Loucy (cell line): ENCODE measurements at regions not wholly inside any gene's neighbourhood (a gene's known extent, or its start where the extent isn't known, plus 50 kb on each side); places are given as distances from the start of the nearest gene placed in this dataset.

Source experiments
- H2AFZ ChIP-seq: fragments of 200-600 bp; sonication (generic); 2 replicates; pipeline ENCODE4 v1.6.0; 2016; ENCODE audit warnings: antibody characterized with exemption, mild to moderate bottlenecking, low read length, moderate library complexity
- H3F3A ChIP-seq: fragments of 200-600 bp; 2 replicates; pipeline ENCODE4 v1.6.0; 2016; ENCODE audit warnings: antibody characterized with exemption, low read depth, mild to moderate bottlenecking
- H3K27me3 ChIP-seq: fragments of 200-600 bp; sonication (generic); 2 replicates; pipeline ENCODE4 v1.6.1; 2014; ENCODE audit warnings: low read length, mild to moderate bottlenecking; ENCODE audit not compliant: insufficient read depth, poor library complexity, severe bottlenecking
- H3K36me3 ChIP-seq: fragments of 200-600 bp; sonication (generic); 2 replicates; pipeline ENCODE4 v1.6.1; 2016; ENCODE audit warnings: low read length; ENCODE audit not compliant: insufficient read depth
- H3K4me1 ChIP-seq: fragments of 200-600 bp; sonication (generic); 2 replicates; pipeline ENCODE4 v1.5.1; 2014; ENCODE audit warnings: low read length, mild to moderate bottlenecking; ENCODE audit not compliant: insufficient read depth, poor library complexity, severe bottlenecking
- H3K4me2 ChIP-seq: fragments of 200-600 bp; sonication (generic); 2 replicates; pipeline ENCODE4 v1.6.0; 2014; ENCODE audit warnings: antibody characterized with exemption, low read length, low read depth, mild to moderate bottlenecking; ENCODE audit not compliant: poor library complexity, severe bottlenecking
- H3K4me3 ChIP-seq: fragments of 200-600 bp; sonication (generic); 2 replicates; pipeline ENCODE4 v1.5.1; 2014; ENCODE audit warnings: low read length, mild to moderate bottlenecking, mixed read lengths; ENCODE audit not compliant: poor library complexity, severe bottlenecking
- H3K79me2 ChIP-seq: fragments of 200-600 bp; sonication (generic); 2 replicates; pipeline ENCODE4 v1.6.1; 2014; ENCODE audit warnings: low read length; ENCODE audit not compliant: insufficient read depth
- H3K9ac ChIP-seq: fragments of 200-600 bp; sonication (generic); 2 replicates; pipeline ENCODE4 v1.6.0; 2014; ENCODE audit warnings: mild to moderate bottlenecking, low read depth, low read length, moderate library complexity; ENCODE audit not compliant: poor library complexity, severe bottlenecking
- H3K9me2 ChIP-seq: fragments of 200-600 bp; sonication (generic); replicated peaks from 2 replicates; pipeline ENCODE4 v1.6.1; 2016; ENCODE audit warnings: low read depth, low read length, mixed read lengths
- H3K9me3 ChIP-seq: fragments of 200-600 bp; sonication (generic); 2 replicates; pipeline ENCODE4 v1.6.1; 2014; ENCODE audit warnings: mild to moderate bottlenecking, antibody characterized with exemption, low read length, low read depth; ENCODE audit not compliant: insufficient read depth
- H4K20me1 ChIP-seq: fragments of 200-600 bp; sonication (generic); 2 replicates; pipeline ENCODE4 v1.6.0; 2014; ENCODE audit warnings: antibody characterized with exemption, low read length, mild to moderate bottlenecking; ENCODE audit not compliant: insufficient read depth, poor library complexity, severe bottlenecking
- EZH2phosphoT487 ChIP-seq: fragments of 200-600 bp; IDR thresholded peaks from 2 replicates; pipeline ENCODE4 v1.6.1; 2018; ENCODE audit warnings: antibody characterized with exemption, mild to moderate bottlenecking, moderate library complexity, borderline replicate concordance
- TF ChIP-seq, protein P1 (sequence below): fragments of 200-600 bp; sonication (generic); conservative IDR thresholded peaks from 2 replicates; pipeline ENCODE4 v1.5.1; 2014; ENCODE audit warnings: mild to moderate bottlenecking, antibody characterized with exemption, low read length

GRCh38 chr1:4047666-4048065 lies 147.6 kb upstream of the C1orf174 start:
- H3F3A ChIP-seq = no peaks in the 10 kb centered on the region
- H3K9me3 ChIP-seq = no peaks in the 10 kb centered on the region
- H3K4me3 ChIP-seq = peak overlapping the region; percentile 56
- no peaks in the 10 kb centered on the region for H3K36me3 ChIP-seq
- no peak overlapping the region for H2AFZ ChIP-seq
- no peaks in the 10 kb centered on the region for H3K79me2 ChIP-seq
- H4K20me1 ChIP-seq = no peaks in the 10 kb centered on the region
- TF ChIP-seq, protein P1, sequence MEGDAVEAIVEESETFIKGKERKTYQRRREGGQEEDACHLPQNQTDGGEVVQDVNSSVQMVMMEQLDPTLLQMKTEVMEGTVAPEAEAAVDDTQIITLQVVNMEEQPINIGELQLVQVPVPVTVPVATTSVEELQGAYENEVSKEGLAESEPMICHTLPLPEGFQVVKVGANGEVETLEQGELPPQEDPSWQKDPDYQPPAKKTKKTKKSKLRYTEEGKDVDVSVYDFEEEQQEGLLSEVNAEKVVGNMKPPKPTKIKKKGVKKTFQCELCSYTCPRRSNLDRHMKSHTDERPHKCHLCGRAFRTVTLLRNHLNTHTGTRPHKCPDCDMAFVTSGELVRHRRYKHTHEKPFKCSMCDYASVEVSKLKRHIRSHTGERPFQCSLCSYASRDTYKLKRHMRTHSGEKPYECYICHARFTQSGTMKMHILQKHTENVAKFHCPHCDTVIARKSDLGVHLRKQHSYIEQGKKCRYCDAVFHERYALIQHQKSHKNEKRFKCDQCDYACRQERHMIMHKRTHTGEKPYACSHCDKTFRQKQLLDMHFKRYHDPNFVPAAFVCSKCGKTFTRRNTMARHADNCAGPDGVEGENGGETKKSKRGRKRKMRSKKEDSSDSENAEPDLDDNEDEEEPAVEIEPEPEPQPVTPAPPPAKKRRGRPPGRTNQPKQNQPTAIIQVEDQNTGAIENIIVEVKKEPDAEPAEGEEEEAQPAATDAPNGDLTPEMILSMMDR = no peak
- TF ChIP-seq EZH2phosphoT487 = no peak
- H3K9me2 ChIP-seq = no peaks in the 10 kb centered on the region
- H3K4me2 ChIP-seq = peak overlapping the region; percentile 69
- H3K4me1 ChIP-seq = peaks cover 51% of the 10 kb centered on the region
- no peaks in the 10 kb centered on the region for H3K27me3 ChIP-seq
- H3K9ac ChIP-seq = peak overlapping the region; percentile 63

DNA sequence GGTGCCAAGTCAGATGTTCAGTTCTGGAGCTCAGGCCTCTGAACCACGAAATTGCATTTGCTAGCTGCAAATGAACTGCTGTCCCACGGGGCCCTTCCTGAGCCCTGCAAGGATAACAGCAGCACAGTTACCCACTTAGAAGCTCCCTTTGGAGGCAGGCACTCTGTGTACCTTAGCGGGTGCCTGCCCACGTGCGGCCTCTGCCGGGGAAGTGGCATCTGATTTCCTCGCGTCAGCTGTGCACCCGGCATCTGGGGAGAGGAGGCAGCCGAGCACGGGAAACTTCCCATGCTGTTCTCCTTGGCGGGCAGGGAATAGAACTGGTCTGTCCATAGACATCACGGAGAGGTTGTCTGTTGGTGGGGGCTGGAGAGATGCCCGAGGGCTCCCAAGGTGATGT lies 148.0 kb upstream of the C1orf174 start:
- Histone ChIP-seq H2AFZ (no peak overlapping the region), H3K9ac (peak overlapping the region; percentile 63), H3K9me3 (no peaks in the 10 kb centered on the region), H3K79me2 (no peaks in the 10 kb centered on the region), H3K9me2 (no peaks in the 10 kb centered on the region), H3K36me3 (no peaks in the 10 kb centered on the region), H3K4me1 (peaks cover 51% of the 10 kb centered on the region), H3K4me2 (peak overlapping the region; percentile 69), H3K4me3 (no peak overlapping the region), H3F3A (no peaks in the 10 kb centered on the region), H3K27me3 (no peaks in the 10 kb centered on the region), H4K20me1 (no peaks in the 10 kb centered on the region)
- TF ChIP-seq, protein P1 = no peak
- TF ChIP-seq EZH2phosphoT487 = no peak

DNA sequence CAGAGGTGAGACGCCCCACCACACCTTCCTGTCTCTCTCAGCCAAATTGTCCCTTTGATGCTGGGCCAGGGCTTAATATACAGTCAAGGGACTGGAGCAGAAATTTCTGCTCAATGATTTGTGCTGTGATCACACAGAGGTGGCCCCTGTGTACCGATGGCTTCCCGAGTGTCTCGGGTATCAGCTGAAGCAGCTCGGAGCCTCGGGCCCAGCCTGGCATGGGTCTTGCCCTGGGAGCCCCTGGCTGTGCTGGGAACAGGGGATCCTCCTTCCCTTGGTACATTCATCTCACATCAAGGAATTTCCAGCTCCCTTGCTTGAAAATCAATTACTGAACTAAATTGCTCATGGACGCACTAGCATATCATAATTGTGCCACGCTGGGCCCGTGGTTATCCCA lies 148.8 kb upstream of the C1orf174 start:
- Histone ChIP-seq H3K9me2 (no peaks in the 10 kb centered on the region), H3K4me3 (no peak overlapping the region), H3K4me2 (no peak overlapping the region), H3K9ac (peak overlapping the region; percentile 63), H2AFZ (no peak overlapping the region), H4K20me1 (no peaks in the 10 kb centered on the region), H3K4me1 (peaks cover 51% of the 10 kb centered on the region), H3K27me3 (no peaks in the 10 kb centered on the region), H3K36me3 (no peaks in the 10 kb centered on the region), H3K79me2 (no peaks in the 10 kb centered on the region), H3K9me3 (no peaks in the 10 kb centered on the region), H3F3A (no peaks in the 10 kb centered on the region)
- TF ChIP-seq EZH2phosphoT487 = no peak
- TF ChIP-seq, protein P1 = no peak
